ENCODE measurements at regions not wholly inside any gene's neighbourhood (a gene's known extent, or its start where the extent isn't known, plus 50 kb on each side); places are given as distances from the start of the nearest gene placed in this dataset.
"Not testable (repeated sequence)": the region's sequence is repeated elsewhere in the genome, so short reads cannot be mapped to it uniquely, and the experiment has no call there.

- Histone ChIP-seq H3K27ac (no peak overlapping the region), H3K9me3 (peaks cover 0 to 45% (median 0%) of the 10 kb centered on the region in 8 donors), H3K4me3 (no peak overlapping the region), H3K4me1 (no peaks in the 10 kb centered on the region), H3K36me3 (no peaks in the 10 kb centered on the region), H3K27me3 (replicated peaks in 1 of 7) (no peaks in the 10 kb centered on the region)
- no peak for DNase-seq
- intact Hi-C loops (cut with DNase I; ENCODE audit: low total_unique reads): no loop called here
- TF ChIP-seq POLR2AphosphoS5 (IDR thresholded peaks at IDR 0.05) (no peak), POLR2A (IDR thresholded peaks at IDR 0.05) (no peak)
- TF ChIP-seq, protein P1, sequence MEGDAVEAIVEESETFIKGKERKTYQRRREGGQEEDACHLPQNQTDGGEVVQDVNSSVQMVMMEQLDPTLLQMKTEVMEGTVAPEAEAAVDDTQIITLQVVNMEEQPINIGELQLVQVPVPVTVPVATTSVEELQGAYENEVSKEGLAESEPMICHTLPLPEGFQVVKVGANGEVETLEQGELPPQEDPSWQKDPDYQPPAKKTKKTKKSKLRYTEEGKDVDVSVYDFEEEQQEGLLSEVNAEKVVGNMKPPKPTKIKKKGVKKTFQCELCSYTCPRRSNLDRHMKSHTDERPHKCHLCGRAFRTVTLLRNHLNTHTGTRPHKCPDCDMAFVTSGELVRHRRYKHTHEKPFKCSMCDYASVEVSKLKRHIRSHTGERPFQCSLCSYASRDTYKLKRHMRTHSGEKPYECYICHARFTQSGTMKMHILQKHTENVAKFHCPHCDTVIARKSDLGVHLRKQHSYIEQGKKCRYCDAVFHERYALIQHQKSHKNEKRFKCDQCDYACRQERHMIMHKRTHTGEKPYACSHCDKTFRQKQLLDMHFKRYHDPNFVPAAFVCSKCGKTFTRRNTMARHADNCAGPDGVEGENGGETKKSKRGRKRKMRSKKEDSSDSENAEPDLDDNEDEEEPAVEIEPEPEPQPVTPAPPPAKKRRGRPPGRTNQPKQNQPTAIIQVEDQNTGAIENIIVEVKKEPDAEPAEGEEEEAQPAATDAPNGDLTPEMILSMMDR (IDR thresholded peaks at IDR 0.05 in 8 of 11, conservative IDR thresholded peaks at IDR 0.05 in 3 of 11): no peak
- 48 to 63% (median 54%) methylated on average over 3 of the region's 3 CpGs for WGBS, 5 donors
Observed at GRCh38 chr19:28103921-28104320, 1109.0 kb downstream of the UQCRFS1 start.

- WGBS, 5 donors: 49 to 92% (median 85%) methylated on average over 1 of the region's 1 CpG
- intact Hi-C loops (cut with DNase I; ENCODE audit: low total_unique reads): not testable (repeated sequence)
Observed at GRCh38 chr19:28084659-28085157, 1128.2 kb downstream of the UQCRFS1 start.

DNA sequence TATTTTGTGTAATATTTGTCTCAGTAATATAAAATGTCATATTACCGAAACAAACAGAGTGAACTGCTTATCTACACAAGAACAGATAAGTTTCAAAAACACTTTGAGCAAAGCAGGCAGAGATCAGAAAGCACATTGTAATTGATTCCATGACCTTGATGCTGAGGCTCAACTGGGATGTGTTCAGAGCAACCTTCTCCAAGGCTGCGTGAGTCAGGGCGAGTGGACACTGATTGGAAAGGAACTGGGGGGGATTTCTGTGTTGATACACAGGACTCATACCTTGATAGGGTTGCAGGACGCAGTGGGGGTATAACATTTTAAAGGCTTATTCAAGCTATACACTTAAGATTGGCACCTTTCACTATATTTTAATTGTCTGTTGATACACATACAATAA lies 1136.3 kb downstream of the UQCRFS1 start:
- H3K27me3 ChIP-seq (replicated peaks in 1 of 7): no peaks in the 10 kb centered on the region
- no peak for DNase-seq
- H3K36me3 ChIP-seq: no peaks in the 10 kb centered on the region
- H3K4me3 ChIP-seq: no peak overlapping the region
- no peak for TF ChIP-seq POLR2A (IDR thresholded peaks at IDR 0.05)
- no peak for TF ChIP-seq POLR2AphosphoS5 (IDR thresholded peaks at IDR 0.05)
- TF ChIP-seq, protein P1 (IDR thresholded peaks at IDR 0.05 in 8 of 11, conservative IDR thresholded peaks at IDR 0.05 in 3 of 11): no peak
- intact Hi-C loops (cut with DNase I; ENCODE audit: low total_unique reads): no loop called here
- 76 to 85% (median 82%) methylated on average over 4 of the region's 4 CpGs for WGBS, 5 donors
- H3K9me3 ChIP-seq: peaks cover 0 to 36% (median 6%) of the 10 kb centered on the region in 8 donors
- no peaks in the 10 kb centered on the region for H3K4me1 ChIP-seq
- H3K27ac ChIP-seq: no peak overlapping the region

More at GRCh38 chr19:28084659-28085157, 1128.2 kb downstream of the UQCRFS1 start:
- not testable (repeated sequence) for H3K27me3 ChIP-seq (replicated peaks in 1 of 7); H3K4me3 ChIP-seq; H3K27ac ChIP-seq; H3K36me3 ChIP-seq; DNase-seq; H3K4me1 ChIP-seq
- H3K9me3 ChIP-seq: peaks cover 0 to 50% (median 6%) of the 10 kb centered on the region in 8 donors

- Histone ChIP-seq H3K27ac (no peak overlapping the region), H3K4me3 (no peak overlapping the region), H3K9me3 (peaks cover 0 to 34% (median 0%) of the 10 kb centered on the region in 8 donors), H3K27me3 (replicated peaks in 1 of 7) (no peaks in the 10 kb centered on the region), H3K4me1 (no peaks in the 10 kb centered on the region), H3K36me3 (no peaks in the 10 kb centered on the region)
- no peak for DNase-seq
- intact Hi-C loops (cut with DNase I; ENCODE audit: low total_unique reads): no loop called here
- WGBS, 5 donors: 84 to 100% (median 89%) methylated on average over 1 of the region's 1 CpG
- TF ChIP-seq POLR2A (IDR thresholded peaks at IDR 0.05) (no peak), POLR2AphosphoS5 (IDR thresholded peaks at IDR 0.05) (no peak)
- TF ChIP-seq, protein P1 (IDR thresholded peaks at IDR 0.05 in 8 of 11, conservative IDR thresholded peaks at IDR 0.05 in 3 of 11): no peak
Observed at GRCh38 chr19:28075229-28075628, 1137.7 kb downstream of the UQCRFS1 start.

GRCh38 chr19:28074773-28075172 lies 1138.2 kb downstream of the UQCRFS1 start:
- DNase-seq: no peak
- Histone ChIP-seq H3K4me1 (no peaks in the 10 kb centered on the region), H3K27ac (no peak overlapping the region), H3K9me3 (peaks cover 0 to 34% (median 0%) of the 10 kb centered on the region in 8 donors), H3K4me3 (no peak overlapping the region), H3K27me3 (replicated peaks in 1 of 7) (no peaks in the 10 kb centered on the region), H3K36me3 (no peaks in the 10 kb centered on the region)
- intact Hi-C loops (cut with DNase I; ENCODE audit: low total_unique reads): no loop called here
- WGBS, 5 donors: 56 to 84% (median 78%) methylated on average over 2 of the region's 2 CpGs
- TF ChIP-seq POLR2A (IDR thresholded peaks at IDR 0.05): no peak
- no peak for TF ChIP-seq POLR2AphosphoS5 (IDR thresholded peaks at IDR 0.05)
- TF ChIP-seq, protein P1 (IDR thresholded peaks at IDR 0.05 in 8 of 11, conservative IDR thresholded peaks at IDR 0.05 in 3 of 11): no peak

All from spleen (tissue), 11 donors.